ENCODE measurements at regions not wholly inside any gene's neighbourhood (a gene's known extent, or its start where the extent isn't known, plus 50 kb on each side); places are given as distances from the start of the nearest gene placed in this dataset.
A peak's percentile ranks its signal among the peaks of the same experiment; 100 is the strongest.

GRCh38 chr17:77353684-77354419, 213.1 kb downstream of the SEC14L1 start:
- intact Hi-C loops (cut with DNase I) = no loop called here
- no peaks in the 10 kb centered on the region for H3K9me3 ChIP-seq
- WGBS = 83% methylated on average over 15 of the region's 15 CpGs
- no peak overlapping the region for H3K4me3 ChIP-seq
- H3K36me3 ChIP-seq = no peaks in the 10 kb centered on the region
- H3K4me1 ChIP-seq = peaks cover 39 to 77% (median 67%) of the 10 kb centered on the region in 4 donors
- peak; percentile 86 for DNase-seq (ENCODE audit: extremely low spot score)
- H3K27ac ChIP-seq (replicated peaks in 1 of 4) = peak overlapping the region; percentile 58 to 70 (median 68)
- TF ChIP-seq POLR2A (IDR thresholded peaks at IDR 0.05; ENCODE audit: low read depth) (no peak), CTCF (IDR thresholded peaks at IDR 0.05) (no peak), EP300 (IDR thresholded peaks at IDR 0.05) (no peak), POLR2AphosphoS5 (IDR thresholded peaks at IDR 0.05) (no peak)
- H3K27me3 ChIP-seq = no peaks in the 10 kb centered on the region

- 73% methylated on average over 2 of the region's 5 CpGs for WGBS
- H3K27ac ChIP-seq (replicated peaks in 1 of 4) = peak overlapping the region; percentile 58 to 70 (median 68)
Observed at GRCh38 chr17:77354420-77354669, 213.6 kb downstream of the SEC14L1 start.

GRCh38 chr17:77354670-77355455, 214.1 kb downstream of the SEC14L1 start:
- intact Hi-C loops (cut with DNase I) = no loop called here

More at GRCh38 chr17:77354420-77354669, 213.6 kb downstream of the SEC14L1 start:
- no peaks in the 10 kb centered on the region for H3K9me3 ChIP-seq
- TF ChIP-seq POLR2A (IDR thresholded peaks at IDR 0.05; ENCODE audit: low read depth) (no peak), EP300 (IDR thresholded peaks at IDR 0.05) (no peak)
- no peaks in the 10 kb centered on the region for H3K36me3 ChIP-seq
- no peaks in the 10 kb centered on the region for H3K27me3 ChIP-seq
- H3K4me3 ChIP-seq = no peak overlapping the region
- H3K4me1 ChIP-seq = peaks cover 39 to 80% (median 70%) of the 10 kb centered on the region in 4 donors
- DNase-seq (ENCODE audit: extremely low spot score) = no peak
- intact Hi-C loops (cut with DNase I) = no loop called here

GRCh38 chr17:77356109-77356689, 215.4 kb downstream of the SEC14L1 start:
- Histone ChIP-seq H3K9me3 (no peaks in the 10 kb centered on the region), H3K4me1 (peaks cover 22 to 66% (median 53%) of the 10 kb centered on the region in 4 donors)
- intact Hi-C loops (cut with DNase I) = no loop called here

More at GRCh38 chr17:77354670-77355455, 214.1 kb downstream of the SEC14L1 start:
- H3K27me3 ChIP-seq = no peaks in the 10 kb centered on the region
- 74% methylated on average over 13 of the region's 25 CpGs for WGBS
- no peaks in the 10 kb centered on the region for H3K36me3 ChIP-seq
- TF ChIP-seq POLR2AphosphoS5 (IDR thresholded peaks at IDR 0.05) = peak in 1 of 2 donors; percentile 48
- no peak for TF ChIP-seq EP300 (IDR thresholded peaks at IDR 0.05)
- no peak for TF ChIP-seq POLR2A (IDR thresholded peaks at IDR 0.05; ENCODE audit: low read depth)
- no peak for TF ChIP-seq CTCF (IDR thresholded peaks at IDR 0.05)
- peaks cover 36 to 80% (median 66%) of the 10 kb centered on the region in 4 donors for H3K4me1 ChIP-seq
- H3K9me3 ChIP-seq = no peaks in the 10 kb centered on the region
- H3K27ac ChIP-seq (replicated peaks in 1 of 4) = peak overlapping the region; percentile 58 to 70 (median 68)
- DNase-seq (ENCODE audit: extremely low spot score) = peak; percentile 94
- no peak overlapping the region for H3K4me3 ChIP-seq

More at GRCh38 chr17:77356109-77356689, 215.4 kb downstream of the SEC14L1 start:
- DNase-seq (ENCODE audit: extremely low spot score) = peak; percentile 83
- Histone ChIP-seq H3K4me3 (no peak overlapping the region), H3K36me3 (no peaks in the 10 kb centered on the region), H3K27ac (replicated peaks in 1 of 4) (peak overlapping the region; percentile 55 to 73 (median 68)), H3K27me3 (no peaks in the 10 kb centered on the region)
- 66% methylated on average over 15 of the region's 15 CpGs for WGBS
- TF ChIP-seq CTCF (IDR thresholded peaks at IDR 0.05) (no peak), POLR2A (IDR thresholded peaks at IDR 0.05; ENCODE audit: low read depth) (no peak), POLR2AphosphoS5 (IDR thresholded peaks at IDR 0.05) (no peak), EP300 (IDR thresholded peaks at IDR 0.05) (no peak)
